ENCODE measurements at regions not wholly inside any gene's neighbourhood (a gene's known extent, or its start where the extent isn't known, plus 50 kb on each side); places are given as distances from the start of the nearest gene placed in this dataset.

- Histone ChIP-seq H3K9me2 (ENCODE audit: insufficient read depth) (no peaks in the 10 kb centered on the region), H4K20me1 (ENCODE audit: insufficient read depth) (no peaks in the 10 kb centered on the region), H3K27ac (no peak overlapping the region), H3K27me3 (ENCODE audit: insufficient read depth, low read depth) (no peaks in the 10 kb centered on the region), H3K79me2 (ENCODE audit: low read depth) (no peaks in the 10 kb centered on the region), H3K4me3 (no peak overlapping the region), H3K4me2 (no peak overlapping the region), H2AFZ (no peak overlapping the region), H3K4me1 (replicated peaks; ENCODE audit: insufficient read depth) (no peaks in the 10 kb centered on the region), H3F3A (ENCODE audit: insufficient read depth, low read depth) (no peaks in the 10 kb centered on the region), H3K36me3 (ENCODE audit: low read depth) (no peaks in the 10 kb centered on the region), H3K9me3 (ENCODE audit: insufficient read depth, low read depth) (no peaks in the 10 kb centered on the region)
- intact Hi-C loops (cut with micrococcal nuclease; ENCODE audit: unreplicated experiment), result no loop called here
- CTCF ChIA-PET, result no interaction called here
- BruUV-seq (replicated peaks), result no TSS peak
- POLR2A ChIA-PET (ENCODE audit: unreplicated experiment), result no interaction called here
- DNase-seq, result no peak
- TF ChIP-seq, protein P1, sequence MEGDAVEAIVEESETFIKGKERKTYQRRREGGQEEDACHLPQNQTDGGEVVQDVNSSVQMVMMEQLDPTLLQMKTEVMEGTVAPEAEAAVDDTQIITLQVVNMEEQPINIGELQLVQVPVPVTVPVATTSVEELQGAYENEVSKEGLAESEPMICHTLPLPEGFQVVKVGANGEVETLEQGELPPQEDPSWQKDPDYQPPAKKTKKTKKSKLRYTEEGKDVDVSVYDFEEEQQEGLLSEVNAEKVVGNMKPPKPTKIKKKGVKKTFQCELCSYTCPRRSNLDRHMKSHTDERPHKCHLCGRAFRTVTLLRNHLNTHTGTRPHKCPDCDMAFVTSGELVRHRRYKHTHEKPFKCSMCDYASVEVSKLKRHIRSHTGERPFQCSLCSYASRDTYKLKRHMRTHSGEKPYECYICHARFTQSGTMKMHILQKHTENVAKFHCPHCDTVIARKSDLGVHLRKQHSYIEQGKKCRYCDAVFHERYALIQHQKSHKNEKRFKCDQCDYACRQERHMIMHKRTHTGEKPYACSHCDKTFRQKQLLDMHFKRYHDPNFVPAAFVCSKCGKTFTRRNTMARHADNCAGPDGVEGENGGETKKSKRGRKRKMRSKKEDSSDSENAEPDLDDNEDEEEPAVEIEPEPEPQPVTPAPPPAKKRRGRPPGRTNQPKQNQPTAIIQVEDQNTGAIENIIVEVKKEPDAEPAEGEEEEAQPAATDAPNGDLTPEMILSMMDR (conservative IDR thresholded peaks at IDR 0.05), result no peak
These were observed 142.9 kb upstream of the NWD2 start for GRCh38 chr4:37101686-37102085.

GRCh38 chr4:37109756-37110155, 134.8 kb upstream of the NWD2 start:
- H3K9me2 ChIP-seq (ENCODE audit: insufficient read depth), result no peaks in the 10 kb centered on the region
- H3K4me2 ChIP-seq, result no peak overlapping the region
- no peak overlapping the region for H3K4me3 ChIP-seq
- no peaks in the 10 kb centered on the region for H3K79me2 ChIP-seq (ENCODE audit: low read depth)
- H3K27ac ChIP-seq, result no peak overlapping the region
- no TSS peak for BruUV-seq (replicated peaks)
- no peaks in the 10 kb centered on the region for H3F3A ChIP-seq (ENCODE audit: insufficient read depth, low read depth)
- H3K4me1 ChIP-seq (replicated peaks; ENCODE audit: insufficient read depth), result no peaks in the 10 kb centered on the region
- ChIA-PET POLR2A (ENCODE audit: unreplicated experiment) (no interaction called here), CTCF (no interaction called here)
- no peak for DNase-seq
- no peaks in the 10 kb centered on the region for H4K20me1 ChIP-seq (ENCODE audit: insufficient read depth)
- TF ChIP-seq, protein P1 (conservative IDR thresholded peaks at IDR 0.05), result no peak
- no peak for TF ChIP-seq EZH2 (IDR thresholded peaks at IDR 0.05; ENCODE audit: low read depth)
- H3K36me3 ChIP-seq (ENCODE audit: low read depth), result no peaks in the 10 kb centered on the region
- no peaks in the 10 kb centered on the region for H3K9me3 ChIP-seq (ENCODE audit: insufficient read depth, low read depth)
- H2AFZ ChIP-seq, result no peak overlapping the region
- intact Hi-C loops (cut with micrococcal nuclease; ENCODE audit: unreplicated experiment), result no loop called here
- H3K27me3 ChIP-seq (ENCODE audit: insufficient read depth, low read depth), result no peaks in the 10 kb centered on the region

DNA sequence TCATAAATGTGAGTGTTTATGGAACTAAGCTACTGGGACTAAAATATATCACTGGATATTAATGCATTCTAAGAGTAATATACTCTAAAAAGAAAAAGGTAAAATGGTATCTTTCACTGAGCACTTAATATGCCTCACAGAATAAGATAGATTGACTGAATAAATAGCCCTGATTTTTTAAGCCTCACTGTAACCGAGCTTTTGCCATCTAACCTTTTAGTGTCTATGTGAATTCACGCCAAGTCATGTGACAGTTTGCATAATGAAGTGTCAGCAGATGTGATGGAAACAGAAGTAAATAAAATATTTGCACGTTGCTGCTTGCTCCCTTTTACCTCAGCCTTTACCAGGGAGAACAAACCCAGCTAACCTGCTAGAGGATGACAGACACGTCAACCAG, 119.7 kb upstream of the NWD2 start:
- CTCF ChIA-PET, result no interaction called here
- BruUV-seq (replicated peaks), result no TSS peak
- Histone ChIP-seq H4K20me1 (ENCODE audit: insufficient read depth) (no peaks in the 10 kb centered on the region), H3K27ac (no peak overlapping the region), H3K4me1 (replicated peaks; ENCODE audit: insufficient read depth) (no peaks in the 10 kb centered on the region), H3K4me3 (no peak overlapping the region), H3K79me2 (ENCODE audit: low read depth) (no peaks in the 10 kb centered on the region), H3K9me2 (ENCODE audit: insufficient read depth) (no peaks in the 10 kb centered on the region), H3K9me3 (ENCODE audit: insufficient read depth, low read depth) (no peaks in the 10 kb centered on the region), H3K27me3 (ENCODE audit: insufficient read depth, low read depth) (no peaks in the 10 kb centered on the region), H2AFZ (no peak overlapping the region), H3K4me2 (no peak overlapping the region), H3K36me3 (ENCODE audit: low read depth) (no peaks in the 10 kb centered on the region), H3F3A (ENCODE audit: insufficient read depth, low read depth) (no peaks in the 10 kb centered on the region)
- TF ChIP-seq, protein P1 (conservative IDR thresholded peaks at IDR 0.05), result no peak
- no peak for TF ChIP-seq EZH2 (IDR thresholded peaks at IDR 0.05; ENCODE audit: low read depth)
- intact Hi-C loops (cut with micrococcal nuclease; ENCODE audit: unreplicated experiment), result no loop called here
- no peak for DNase-seq
- POLR2A ChIA-PET (ENCODE audit: unreplicated experiment), result no interaction called here

Data from PC-9 (cell line).